PC-3 (cell line): ENCODE measurements at regions not wholly inside any gene's neighbourhood (a gene's known extent, or its start where the extent isn't known, plus 50 kb on each side); places are given as distances from the start of the nearest gene placed in this dataset.

Experiments used
- EZH2phosphoT487 ChIP-seq: fragments of 300-600 bp; sonication (generic); IDR thresholded peaks from 2 replicates; pipeline ENCODE4 v1.6.1; 2018; ENCODE audit warnings: mild to moderate bottlenecking, antibody characterized with exemption, low read length, borderline replicate concordance
- TF ChIP-seq, protein P1 (sequence below): fragments of 300-600 bp; sonication (generic); conservative IDR thresholded peaks from 2 replicates; pipeline ENCODE4 v1.5.1; 2017; ENCODE audit warnings: antibody characterized with exemption, low read depth, mild to moderate bottlenecking, low read length

DNA sequence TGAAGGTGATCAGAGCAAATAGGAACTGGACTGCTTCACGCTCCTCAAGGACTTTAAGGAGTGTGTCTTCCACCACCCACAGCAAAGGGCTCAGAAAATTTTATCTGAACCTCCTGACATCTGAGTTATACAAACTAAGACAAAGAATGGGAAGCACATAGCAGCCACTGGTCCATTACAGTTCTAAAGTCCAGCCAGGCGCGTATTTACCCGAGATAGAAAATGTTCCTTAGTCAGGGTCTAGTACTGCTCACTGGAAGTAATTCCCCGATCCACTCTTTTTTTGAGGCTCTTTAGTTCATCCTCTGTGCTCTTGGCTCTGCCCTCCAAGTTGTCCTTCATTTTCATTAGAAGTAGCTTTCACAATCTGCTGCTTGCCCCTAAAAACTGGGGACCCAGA, 88.5 kb upstream of the GOLGA8J start:
- TF ChIP-seq, protein P1, sequence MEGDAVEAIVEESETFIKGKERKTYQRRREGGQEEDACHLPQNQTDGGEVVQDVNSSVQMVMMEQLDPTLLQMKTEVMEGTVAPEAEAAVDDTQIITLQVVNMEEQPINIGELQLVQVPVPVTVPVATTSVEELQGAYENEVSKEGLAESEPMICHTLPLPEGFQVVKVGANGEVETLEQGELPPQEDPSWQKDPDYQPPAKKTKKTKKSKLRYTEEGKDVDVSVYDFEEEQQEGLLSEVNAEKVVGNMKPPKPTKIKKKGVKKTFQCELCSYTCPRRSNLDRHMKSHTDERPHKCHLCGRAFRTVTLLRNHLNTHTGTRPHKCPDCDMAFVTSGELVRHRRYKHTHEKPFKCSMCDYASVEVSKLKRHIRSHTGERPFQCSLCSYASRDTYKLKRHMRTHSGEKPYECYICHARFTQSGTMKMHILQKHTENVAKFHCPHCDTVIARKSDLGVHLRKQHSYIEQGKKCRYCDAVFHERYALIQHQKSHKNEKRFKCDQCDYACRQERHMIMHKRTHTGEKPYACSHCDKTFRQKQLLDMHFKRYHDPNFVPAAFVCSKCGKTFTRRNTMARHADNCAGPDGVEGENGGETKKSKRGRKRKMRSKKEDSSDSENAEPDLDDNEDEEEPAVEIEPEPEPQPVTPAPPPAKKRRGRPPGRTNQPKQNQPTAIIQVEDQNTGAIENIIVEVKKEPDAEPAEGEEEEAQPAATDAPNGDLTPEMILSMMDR, result no peak
- TF ChIP-seq EZH2phosphoT487, result no peak
